Vagina (tissue), 2 donors: ENCODE measurements at regions not wholly inside any gene's neighbourhood (a gene's known extent, or its start where the extent isn't known, plus 50 kb on each side); places are given as distances from the start of the nearest gene placed in this dataset.

ENCODE experiments used
- DNase-seq, 2 donors: peaks; one replicate each; pipeline ENCODE4 v3.0.0-alpha.2; 2017; ENCODE audit errors: extremely low spot score in 2 of 2
- H3K27ac ChIP-seq: fragments of 200-600 bp; sonication (generic); one replicate; pipeline ENCODE4 v1.5.1; 2019
- H3K27me3 ChIP-seq: fragments of 200-600 bp; sonication (generic); one replicate; pipeline ENCODE4 v1.5.1; 2019
- H3K36me3 ChIP-seq, 2 donors: fragments of 200-600 bp; sonication (generic); one replicate each; pipeline ENCODE4 v1.5.1; 2017 to 2019
- H3K4me1 ChIP-seq: fragments of 200-600 bp; sonication (generic); one replicate; pipeline ENCODE4 v1.5.1; 2019
- H3K4me3 ChIP-seq, 2 donors: fragments of 200-600 bp; sonication (generic); 1 replicate in 1 of 2; 2 replicates in 1 of 2; pipeline ENCODE4 v1.5.1; 2016 to 2019
- H3K9me3 ChIP-seq: fragments of 200-600 bp; sonication (generic); one replicate; pipeline ENCODE4 v1.5.1; 2019
- POLR2A ChIP-seq, 2 donors: fragments of 450-650 bp; IDR thresholded peaks; one replicate each; pipeline ENCODE4 v1.6.1; 2017; ENCODE audit warnings: antibody characterized with exemption in 2 of 2, mild to moderate bottlenecking in 2 of 2, moderate library complexity in 2 of 2
- POLR2AphosphoS5 ChIP-seq, 2 donors: sonication (generic); formaldehyde crosslinking; IDR thresholded peaks; one replicate each; pipeline ENCODE4 v1.9.0; 2017; ENCODE audit warnings: antibody characterized with exemption in 2 of 2, mild to moderate bottlenecking in 2 of 2, low read depth in 1 of 2; ENCODE audit not compliant: insufficient read depth in 1 of 2
- intact Hi-C: fragments of 100-400 bp; cut with DNase I; formaldehyde crosslinking; loops from one replicate; pipeline ENCODE4 v1.15.1; 2023
- TF ChIP-seq, protein P1 (sequence below), 3 experiments: fragments of 450-650 bp in 2 of 3; fragments of 200-600 bp in 1 of 3; sonication (generic) in 1 of 3; IDR thresholded peaks; one replicate each; pipeline ENCODE4 v1.5.1; 2017 to 2019; ENCODE audit warnings: antibody characterized with exemption in 3 of 3, mild to moderate bottlenecking in 2 of 3, moderate library complexity in 2 of 3

DNA sequence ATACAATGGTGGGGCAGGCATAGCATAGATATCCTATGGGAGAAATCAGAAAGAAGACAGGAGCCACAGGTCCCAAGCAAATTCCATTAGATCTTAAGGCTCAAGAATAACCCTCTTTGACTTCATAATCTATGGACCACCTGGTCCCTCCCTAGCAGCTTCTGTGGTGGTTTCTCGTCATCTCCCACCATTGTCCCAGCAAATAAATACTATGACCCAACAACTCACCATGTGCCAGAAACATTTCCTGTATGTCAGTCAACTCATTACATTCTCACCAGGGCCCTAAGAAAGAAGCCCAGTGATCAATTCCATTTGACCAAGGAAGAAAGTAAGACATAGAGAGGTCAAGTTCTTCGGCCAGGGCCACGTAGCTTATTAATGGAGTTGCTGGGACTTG lies 646.2 kb downstream of the VRK1 start:
- Histone ChIP-seq H3K36me3 (no peaks in the 10 kb centered on the region), H3K4me3 (no peak overlapping the region), H3K27ac (no peak overlapping the region), H3K27me3 (no peaks in the 10 kb centered on the region), H3K4me1 (no peaks in the 10 kb centered on the region), H3K9me3 (no peaks in the 10 kb centered on the region)
- intact Hi-C loops = no loop called here
- no peak for DNase-seq
- TF ChIP-seq, protein P1, sequence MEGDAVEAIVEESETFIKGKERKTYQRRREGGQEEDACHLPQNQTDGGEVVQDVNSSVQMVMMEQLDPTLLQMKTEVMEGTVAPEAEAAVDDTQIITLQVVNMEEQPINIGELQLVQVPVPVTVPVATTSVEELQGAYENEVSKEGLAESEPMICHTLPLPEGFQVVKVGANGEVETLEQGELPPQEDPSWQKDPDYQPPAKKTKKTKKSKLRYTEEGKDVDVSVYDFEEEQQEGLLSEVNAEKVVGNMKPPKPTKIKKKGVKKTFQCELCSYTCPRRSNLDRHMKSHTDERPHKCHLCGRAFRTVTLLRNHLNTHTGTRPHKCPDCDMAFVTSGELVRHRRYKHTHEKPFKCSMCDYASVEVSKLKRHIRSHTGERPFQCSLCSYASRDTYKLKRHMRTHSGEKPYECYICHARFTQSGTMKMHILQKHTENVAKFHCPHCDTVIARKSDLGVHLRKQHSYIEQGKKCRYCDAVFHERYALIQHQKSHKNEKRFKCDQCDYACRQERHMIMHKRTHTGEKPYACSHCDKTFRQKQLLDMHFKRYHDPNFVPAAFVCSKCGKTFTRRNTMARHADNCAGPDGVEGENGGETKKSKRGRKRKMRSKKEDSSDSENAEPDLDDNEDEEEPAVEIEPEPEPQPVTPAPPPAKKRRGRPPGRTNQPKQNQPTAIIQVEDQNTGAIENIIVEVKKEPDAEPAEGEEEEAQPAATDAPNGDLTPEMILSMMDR (IDR thresholded peaks at IDR 0.05) = no peak
- TF ChIP-seq POLR2AphosphoS5 (IDR thresholded peaks at IDR 0.05; ENCODE audit: insufficient read depth in 1 of 2, low read depth in 1 of 2) = no peak
- TF ChIP-seq POLR2A (IDR thresholded peaks at IDR 0.05) = no peak

DNA sequence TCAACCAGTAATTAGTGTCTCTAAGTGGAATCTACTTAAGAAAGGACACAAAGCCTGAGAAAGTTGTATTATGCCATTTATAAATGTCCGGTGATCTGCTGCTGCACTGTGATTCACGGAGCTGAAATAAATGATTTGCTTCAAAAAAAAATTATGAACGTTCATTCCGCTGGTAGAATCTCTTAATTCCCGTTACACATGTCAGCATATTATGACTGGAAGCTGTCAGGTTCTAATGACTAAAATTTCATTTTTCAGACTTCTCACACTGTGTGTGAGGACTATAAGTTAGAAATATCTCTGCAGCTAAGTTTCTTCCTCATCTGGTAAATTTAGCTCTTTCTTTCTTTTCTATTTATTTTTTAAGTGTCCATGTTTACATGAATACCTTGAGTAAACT lies 647.1 kb downstream of the VRK1 start:
- no peak overlapping the region for H3K27ac ChIP-seq
- H3K4me1 ChIP-seq = no peaks in the 10 kb centered on the region
- no peak overlapping the region for H3K4me3 ChIP-seq
- DNase-seq = no peak
- H3K36me3 ChIP-seq = no peaks in the 10 kb centered on the region
- intact Hi-C loops = no loop called here
- H3K9me3 ChIP-seq = no peaks in the 10 kb centered on the region
- H3K27me3 ChIP-seq = no peaks in the 10 kb centered on the region
- no peak for TF ChIP-seq POLR2AphosphoS5 (IDR thresholded peaks at IDR 0.05; ENCODE audit: insufficient read depth in 1 of 2, low read depth in 1 of 2)
- TF ChIP-seq, protein P1 (IDR thresholded peaks at IDR 0.05) = no peak
- TF ChIP-seq POLR2A (IDR thresholded peaks at IDR 0.05) = no peak

DNA sequence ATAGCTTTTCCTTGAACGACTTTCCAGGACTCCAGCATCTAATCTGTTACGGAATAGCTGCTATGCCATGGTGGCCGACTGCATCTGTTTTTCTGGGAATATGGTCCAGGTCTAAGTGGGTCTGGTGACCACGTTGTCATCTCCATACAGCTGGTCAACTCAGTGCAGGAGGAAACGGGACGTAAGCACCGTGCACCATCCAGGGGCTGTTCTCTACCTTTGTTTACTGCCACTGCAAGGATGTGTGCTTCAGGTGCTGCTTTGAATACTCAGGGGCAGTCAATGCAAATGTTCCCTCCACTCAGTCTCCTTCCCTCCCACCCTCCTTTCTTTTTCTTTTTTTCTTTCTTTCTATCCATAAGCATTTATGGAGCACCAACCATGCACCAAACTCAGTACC lies 648.2 kb downstream of the VRK1 start:
- no peak for DNase-seq
- H3K4me1 ChIP-seq = no peaks in the 10 kb centered on the region
- no peaks in the 10 kb centered on the region for H3K36me3 ChIP-seq
- H3K27me3 ChIP-seq = no peaks in the 10 kb centered on the region
- intact Hi-C loops = no loop called here
- no peak for TF ChIP-seq POLR2A (IDR thresholded peaks at IDR 0.05)
- TF ChIP-seq, protein P1 (IDR thresholded peaks at IDR 0.05) = no peak
- no peak for TF ChIP-seq POLR2AphosphoS5 (IDR thresholded peaks at IDR 0.05; ENCODE audit: insufficient read depth in 1 of 2, low read depth in 1 of 2)
- no peak overlapping the region for H3K4me3 ChIP-seq
- no peak overlapping the region for H3K27ac ChIP-seq
- no peaks in the 10 kb centered on the region for H3K9me3 ChIP-seq

DNA sequence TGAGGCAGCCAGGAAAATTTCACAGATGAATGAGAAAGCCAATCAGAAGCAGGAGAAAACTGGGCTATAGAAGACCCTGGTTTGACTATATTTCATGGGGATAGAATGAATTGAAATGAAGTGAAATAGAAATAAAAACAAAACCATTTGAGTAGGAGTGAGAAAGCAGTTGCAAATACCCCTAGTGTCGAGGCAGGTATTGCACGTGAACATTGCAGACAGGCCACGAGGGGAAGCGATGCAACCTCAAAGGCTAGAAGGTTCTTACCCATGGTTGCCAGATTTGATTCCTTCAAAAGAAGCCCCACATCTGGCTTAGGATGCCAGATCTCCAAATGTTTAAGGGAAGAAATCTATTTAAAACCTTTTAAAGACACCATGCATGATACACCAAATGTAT lies 648.9 kb downstream of the VRK1 start:
- H3K27ac ChIP-seq = no peak overlapping the region
- TF ChIP-seq, protein P1 (IDR thresholded peaks at IDR 0.05) = no peak
- TF ChIP-seq POLR2AphosphoS5 (IDR thresholded peaks at IDR 0.05; ENCODE audit: insufficient read depth in 1 of 2, low read depth in 1 of 2) (no peak), POLR2A (IDR thresholded peaks at IDR 0.05) (no peak)
- DNase-seq = no peak
- no peaks in the 10 kb centered on the region for H3K27me3 ChIP-seq
- intact Hi-C loops = no loop called here
- no peaks in the 10 kb centered on the region for H3K4me1 ChIP-seq
- no peaks in the 10 kb centered on the region for H3K9me3 ChIP-seq
- no peak overlapping the region for H3K4me3 ChIP-seq
- no peaks in the 10 kb centered on the region for H3K36me3 ChIP-seq

DNA sequence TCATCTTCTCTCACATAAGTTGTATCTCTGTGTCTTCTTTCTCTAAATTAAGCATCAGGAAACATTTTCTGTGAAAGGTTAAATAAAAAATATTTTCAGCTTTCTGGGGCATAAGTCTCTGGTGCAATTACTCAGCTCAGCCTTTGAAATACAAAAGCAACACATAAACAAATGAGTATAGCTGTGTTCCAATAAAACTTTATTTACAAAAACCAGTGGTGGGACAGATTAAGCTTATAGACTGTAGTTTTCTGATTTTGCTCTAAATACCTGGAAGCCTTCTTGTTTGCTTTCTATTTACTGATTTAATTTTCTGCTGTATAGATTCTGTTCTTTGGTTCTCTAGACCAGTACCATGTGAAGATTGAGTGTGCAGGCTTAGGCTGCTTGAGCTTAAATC lies 655.1 kb downstream of the VRK1 start:
- Histone ChIP-seq H3K27me3 (no peaks in the 10 kb centered on the region), H3K9me3 (no peaks in the 10 kb centered on the region), H3K27ac (no peak overlapping the region), H3K36me3 (no peaks in the 10 kb centered on the region), H3K4me3 (no peak overlapping the region), H3K4me1 (no peaks in the 10 kb centered on the region)
- DNase-seq = no peak
- intact Hi-C loops = no loop called here
- TF ChIP-seq, protein P1 (IDR thresholded peaks at IDR 0.05) = no peak
- TF ChIP-seq POLR2A (IDR thresholded peaks at IDR 0.05) = no peak
- TF ChIP-seq POLR2AphosphoS5 (IDR thresholded peaks at IDR 0.05; ENCODE audit: insufficient read depth in 1 of 2, low read depth in 1 of 2) = no peak
